HepG2 (cell line): ENCODE measurements at regions not wholly inside any gene's neighbourhood (a gene's known extent, or its start where the extent isn't known, plus 50 kb on each side); places are given as distances from the start of the nearest gene placed in this dataset.

ENCODE experiments used
- ATAC-seq: fragments of 200-7000 bp; cut with Tn5 transposase; 3 replicates; pipeline ENCODE4 v1.9.1; 2020; ENCODE audit warnings: mild to moderate bottlenecking, moderate library complexity
- BruUV-seq: library from RNA; stranded (reverse); fragments of 400-500 nt; replicated peaks from 2 replicates; lab custom pipeline; 2021; lab: Mats Ljungman, UMichigan
- CTCF ChIA-PET: fragments of 300-600 bp; formaldehyde crosslinking; extraction: SDS; loops from one replicate; lab custom pipeline; 2021; ENCODE audit warnings: low total read pairs, inconsistent platforms, low intra/inter-chr PET ratio; lab: Yijun Ruan, JAX
- POLR2A ChIA-PET: fragments of 350-600 bp; sonication (Branson Sonifier 250); formaldehyde crosslinking; loops from one replicate; lab custom pipeline; 2020; ENCODE audit warnings: antibody characterized with exemption, inconsistent platforms; lab: Yijun Ruan, JAX
- DNase-seq: peaks from one replicate; pipeline ENCODE4 v3.0.0-alpha.2; 2015; ENCODE audit warnings: low spot score
- FAIRE-seq: peaks from 3 replicates; lab custom pipeline; 2011; peaks lifted over from hg19 to GRCh38; lab: Jason Lieb, UNC
- H2AFZ ChIP-seq: one replicate; pipeline ENCODE4 v1.6.1; 2011; ENCODE audit warnings: low read length, inconsistent platforms
- H3K27ac ChIP-seq: fragments of 300-600 bp; 3 replicates; pipeline ENCODE4 v1.8.0; 2011; ENCODE audit warnings: mixed run types, mild to moderate bottlenecking, mixed read lengths, low read length, inconsistent platforms; ENCODE audit not compliant: insufficient read depth; ENCODE audit errors: extremely low read length
- H3K27me3 ChIP-seq, 2 experiments: fragments of 200-600 bp in 1 of 2; 2 replicates in 1 of 2; 3 replicates in 1 of 2; pipeline versions ENCODE4 v1.6.0 to v1.8.0; 2011; ENCODE audit warnings: low read length in 2 of 2, mild to moderate bottlenecking in 2 of 2, moderate library complexity in 2 of 2, inconsistent platforms in 1 of 2; ENCODE audit not compliant: insufficient read depth in 2 of 2, control insufficient read depth in 1 of 2
- H3K36me3 ChIP-seq, 2 experiments: fragments of 200-600 bp in 1 of 2; replicated peaks in 1 of 2; 2 replicates in 1 of 2; 3 replicates in 1 of 2; pipeline versions ENCODE4 v1.5.1 to v1.8.0; 2011; ENCODE audit warnings: low read length in 2 of 2, inconsistent platforms in 1 of 2; ENCODE audit not compliant: insufficient read depth in 2 of 2, control insufficient read depth in 1 of 2
- H3K4me1 ChIP-seq: 2 replicates; pipeline ENCODE4 v1.5.1; 2012; ENCODE audit warnings: low read length, inconsistent platforms; ENCODE audit not compliant: insufficient read depth
- H3K4me2 ChIP-seq: 2 replicates; pipeline ENCODE4 v1.6.0; 2011; ENCODE audit warnings: low read depth, low read length, inconsistent platforms
- H3K4me3 ChIP-seq, 3 experiments: fragments of 200-600 bp in 1 of 3; sonication (generic), shearing (Covaris generic) in 1 of 3; replicated peaks in 1 of 3; 2 replicates each; pipeline ENCODE4 v1.5.1; 2011 to 2016; ENCODE audit warnings: low read length in 3 of 3, inconsistent platforms in 2 of 3, low read depth in 2 of 3, mild to moderate bottlenecking in 2 of 3, control low read depth in 1 of 3, mixed read lengths in 1 of 3; ENCODE audit not compliant: insufficient read depth in 1 of 3
- H3K79me2 ChIP-seq: one replicate; pipeline ENCODE4 v1.6.1; 2011; ENCODE audit warnings: low read length, inconsistent platforms; ENCODE audit not compliant: insufficient read depth
- H3K9ac ChIP-seq: 2 replicates; pipeline ENCODE4 v1.6.0; 2011; ENCODE audit warnings: mild to moderate bottlenecking, low read depth, low read length, inconsistent platforms; ENCODE audit not compliant: insufficient read depth
- H3K9me3 ChIP-seq: 2 replicates; pipeline ENCODE4 v1.5.1; 2012; ENCODE audit warnings: mild to moderate bottlenecking, low read length
- H4K20me1 ChIP-seq: 2 replicates; pipeline ENCODE4 v1.6.0; 2011; ENCODE audit warnings: inconsistent platforms, mild to moderate bottlenecking, low read length, moderate library complexity; ENCODE audit not compliant: insufficient read depth
- KDM2A ChIP-seq: sonication (generic); formaldehyde crosslinking; IDR thresholded peaks from 2 replicates; pipeline ENCODE4 v1.4.0; 2020; ENCODE audit warnings: low read depth, missing genetic modification reagents, borderline replicate concordance
- NFIC ChIP-seq: IDR thresholded peaks from 2 replicates; pipeline ENCODE4 v1.6.1; 2012; ENCODE audit warnings: mild to moderate bottlenecking, low read length, inconsistent platforms
- NKX3-1 ChIP-seq: sonication (generic); formaldehyde crosslinking; IDR thresholded peaks from 2 replicates; pipeline ENCODE4 v1.5.0; 2020; ENCODE audit warnings: missing genetic modification reagents
- NRL ChIP-seq: sonication (generic); formaldehyde crosslinking; IDR thresholded peaks from 2 replicates; pipeline ENCODE4 v1.5.0; 2020; ENCODE audit warnings: missing genetic modification reagents, mild to moderate bottlenecking, moderate library complexity, borderline replicate concordance
- POLR2AphosphoS2 ChIP-seq: IDR thresholded peaks from 2 replicates; pipeline ENCODE4 v1.6.1; 2011; ENCODE audit warnings: low read depth, low read length, improper control_type of control experiment
- RFX1 ChIP-seq: fragments of 450-650 bp; IDR thresholded peaks from 2 replicates; pipeline ENCODE4 v1.6.1; 2017
- SUZ12 ChIP-seq: fragments of 150-350 bp; IDR thresholded peaks from 2 replicates; pipeline ENCODE4 v1.6.1; 2014; ENCODE audit warnings: low read depth, low read length
- ZBTB38 ChIP-seq: sonication (generic); formaldehyde crosslinking; IDR thresholded peaks from 2 replicates; pipeline ENCODE4 v1.5.1; 2020; ENCODE audit warnings: mild to moderate bottlenecking, missing genetic modification reagents
- ZNF292 ChIP-seq: sonication (generic); formaldehyde crosslinking; IDR thresholded peaks from 2 replicates; pipeline ENCODE4 v1.8.1; 2022; ENCODE audit warnings: mild to moderate bottlenecking, low read depth, missing genetic modification reagents, borderline replicate concordance
- ZNF672 ChIP-seq: sonication (generic); formaldehyde crosslinking; IDR thresholded peaks from 2 replicates; pipeline ENCODE4 v1.8.1; 2022; ENCODE audit warnings: missing genetic modification reagents
- WGBS: methylation state at CpG from one replicate; pipeline ENCODE4 v1.1.6; 2017; ENCODE audit warnings: low lambda C conversion rate; 5-methylcytosine and 5-hydroxymethylcytosine counted together
- in situ Hi-C: cut with HindIII; loops from 2 replicates; pipeline ENCODE4 v1.10.0; 2017; ENCODE audit warnings: low pct_unique_long_range_greater_than_20kb; ENCODE audit not compliant: extremely low pct_ligation_motif_present
- intact Hi-C: fragments of 100-400 bp; cut with micrococcal nuclease; formaldehyde crosslinking; loops from one replicate; pipeline ENCODE4 v1.10.0; 2022; ENCODE audit not compliant: unreplicated experiment
- TF ChIP-seq, protein P1 (sequence below): sonication (generic); formaldehyde crosslinking; IDR thresholded peaks from 2 replicates; pipeline ENCODE4 v1.4.0; 2020; ENCODE audit warnings: mild to moderate bottlenecking, missing genetic modification reagents
- TF ChIP-seq, protein P2 (sequence below): sonication (generic); formaldehyde crosslinking; IDR thresholded peaks from 2 replicates; pipeline ENCODE4 v1.4.0; 2020; ENCODE audit warnings: missing genetic modification reagents

DNA sequence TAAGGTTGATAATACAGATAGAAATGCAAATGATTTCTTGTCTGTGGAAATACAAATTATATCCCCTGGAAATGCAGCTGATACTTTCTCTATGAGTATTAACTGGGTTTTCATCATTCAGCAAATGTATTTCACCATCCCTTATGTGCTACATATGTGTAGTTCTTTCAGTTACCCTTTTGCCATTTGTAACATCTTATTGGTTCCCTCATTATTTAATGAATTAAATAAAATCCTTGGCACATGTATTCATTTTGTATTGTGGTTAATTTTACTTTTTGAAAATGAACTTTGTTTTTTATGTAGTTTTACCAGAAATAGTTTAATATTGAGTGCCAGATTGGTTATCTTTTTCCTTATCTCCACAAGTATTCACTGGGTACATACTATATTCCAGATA lies 89.9 kb upstream of the DEPDC1 start (continued):
- TF ChIP-seq ZNF292 (CRISPR knock-in tag) (no peak), ZBTB38 (CRISPR knock-in tag) (no peak), SUZ12 (no peak)
- TF ChIP-seq, protein P1, sequence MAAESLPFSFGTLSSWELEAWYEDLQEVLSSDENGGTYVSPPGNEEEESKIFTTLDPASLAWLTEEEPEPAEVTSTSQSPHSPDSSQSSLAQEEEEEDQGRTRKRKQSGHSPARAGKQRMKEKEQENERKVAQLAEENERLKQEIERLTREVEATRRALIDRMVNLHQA (CRISPR knock-in tag): no peak

DNA sequence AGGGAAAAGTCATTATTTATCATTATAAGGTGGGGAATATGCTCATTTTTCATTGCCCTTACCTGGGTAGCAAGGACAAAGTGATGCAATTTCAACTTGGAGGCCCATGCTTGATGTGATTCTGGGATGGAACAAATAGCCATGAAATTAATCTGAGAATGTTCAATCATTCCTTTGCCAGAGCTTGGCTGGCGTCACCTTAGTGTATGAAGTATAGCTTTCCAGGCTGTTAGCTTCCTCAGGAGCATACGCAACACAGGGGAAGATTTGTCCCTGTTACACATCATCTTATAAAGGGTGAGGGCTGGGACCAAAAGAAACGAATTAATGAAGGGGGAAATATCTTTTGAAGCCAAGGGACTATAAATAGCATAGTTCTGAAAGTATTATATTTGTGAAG lies 91.4 kb upstream of the DEPDC1 start:
- H3K4me1 ChIP-seq: no peaks in the 10 kb centered on the region
- H3K9me3 ChIP-seq: peaks cover 60% of the 10 kb centered on the region
- no peaks in the 10 kb centered on the region for H4K20me1 ChIP-seq
- H3K27ac ChIP-seq: no peak overlapping the region
- no peaks in the 10 kb centered on the region for H3K36me3 ChIP-seq
- ChIA-PET CTCF (no interaction called here), POLR2A (no interaction called here)
- H3K27me3 ChIP-seq: no peaks in the 10 kb centered on the region
- FAIRE-seq: no peak
- H3K4me3 ChIP-seq: no peak overlapping the region
- in situ Hi-C loops: no loop called here
- no peak overlapping the region for H2AFZ ChIP-seq
- intact Hi-C loops: no loop called here
- ATAC-seq: no peak
- H3K4me2 ChIP-seq: no peak overlapping the region
- H3K79me2 ChIP-seq: no peaks in the 10 kb centered on the region
- 19% methylated on average over 3 of the region's 3 CpGs for WGBS
- no peak for DNase-seq
- H3K9ac ChIP-seq: no peak overlapping the region
- no peak for TF ChIP-seq NFIC
- TF ChIP-seq, protein P2, sequence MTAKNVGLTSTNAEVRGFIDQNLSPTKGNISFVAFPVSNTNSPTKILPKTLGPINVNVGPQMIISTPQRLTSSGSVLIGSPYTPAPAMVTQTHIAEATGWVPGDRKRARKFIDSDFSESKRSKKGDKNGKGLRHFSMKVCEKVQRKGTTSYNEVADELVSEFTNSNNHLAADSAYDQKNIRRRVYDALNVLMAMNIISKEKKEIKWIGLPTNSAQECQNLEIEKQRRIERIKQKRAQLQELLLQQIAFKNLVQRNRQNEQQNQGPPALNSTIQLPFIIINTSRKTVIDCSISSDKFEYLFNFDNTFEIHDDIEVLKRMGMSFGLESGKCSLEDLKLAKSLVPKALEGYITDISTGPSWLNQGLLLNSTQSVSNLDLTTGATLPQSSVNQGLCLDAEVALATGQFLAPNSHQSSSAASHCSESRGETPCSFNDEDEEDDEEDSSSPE (CRISPR knock-in tag): no peak
- no peak for TF ChIP-seq RFX1
- no peak for TF ChIP-seq KDM2A (CRISPR knock-in tag)
- TF ChIP-seq NRL: no peak
- no peak for TF ChIP-seq ZNF672 (CRISPR knock-in tag)
- TF ChIP-seq POLR2AphosphoS2: no peak
- TF ChIP-seq NKX3-1: no peak
- no TSS peak for BruUV-seq
